ENCODE measurements at regions not wholly inside any gene's neighbourhood (a gene's known extent, or its start where the extent isn't known, plus 50 kb on each side); places are given as distances from the start of the nearest gene placed in this dataset.

- no peak for TF ChIP-seq CTCF (IDR thresholded peaks at IDR 0.05; ENCODE audit: low read depth, low read length)
- DNase-seq (ENCODE audit: low read depth in 2 of 2) = no peak
- no peak overlapping the region for H3K4me3 ChIP-seq (replicated peaks in 1 of 2; ENCODE audit: low read depth in 2 of 2, low read length in 2 of 2)
Measured at GRCh38 chr6:130585587-130585986, 219.8 kb downstream of the TMEM200A start.

GRCh38 chr6:130587778-130588520 lies 222.1 kb downstream of the TMEM200A start:
- peak; percentile 60 to 93 for DNase-seq (ENCODE audit: low read depth in 2 of 2)
- H3K4me3 ChIP-seq (replicated peaks in 1 of 2; ENCODE audit: low read depth in 2 of 2, low read length in 2 of 2) = no peak overlapping the region
- no peak for TF ChIP-seq CTCF (IDR thresholded peaks at IDR 0.05; ENCODE audit: low read depth, low read length)

GRCh38 chr6:130593200-130593599 lies 227.4 kb downstream of the TMEM200A start:
- TF ChIP-seq CTCF (IDR thresholded peaks at IDR 0.05; ENCODE audit: low read depth, low read length) = no peak
- H3K4me3 ChIP-seq (replicated peaks in 1 of 2; ENCODE audit: low read depth in 2 of 2, low read length in 2 of 2) = no peak overlapping the region
- no peak for DNase-seq (ENCODE audit: low read depth in 2 of 2)

- no peak for TF ChIP-seq CTCF (IDR thresholded peaks at IDR 0.05; ENCODE audit: low read depth, low read length)
- DNase-seq (ENCODE audit: low read depth in 2 of 2) = no peak
- H3K4me3 ChIP-seq (replicated peaks in 1 of 2; ENCODE audit: low read depth in 2 of 2, low read length in 2 of 2) = no peak overlapping the region
Measured at GRCh38 chr6:130593948-130594347, 228.1 kb downstream of the TMEM200A start.

GRCh38 chr6:130598021-130598989 lies 228.9 kb upstream of the SMLR1 start:
- TF ChIP-seq CTCF (IDR thresholded peaks at IDR 0.05; ENCODE audit: low read depth, low read length) = no peak
- H3K4me3 ChIP-seq (replicated peaks in 1 of 2; ENCODE audit: low read depth in 2 of 2, low read length in 2 of 2) = no peak overlapping the region
- DNase-seq (ENCODE audit: low read depth in 2 of 2) = peak; percentile 26 to 35

- no peak for TF ChIP-seq CTCF (IDR thresholded peaks at IDR 0.05; ENCODE audit: low read depth, low read length)
- H3K4me3 ChIP-seq (replicated peaks in 1 of 2; ENCODE audit: low read depth in 2 of 2, low read length in 2 of 2) = no peak overlapping the region
- peak; percentile 28 to 43 for DNase-seq (ENCODE audit: low read depth in 2 of 2)
Measured at GRCh38 chr6:130600880-130601341, 226.3 kb upstream of the SMLR1 start.

Measured in cardiac fibroblast (primary cell).